Rectal smooth muscle tissue (tissue), 1 donor: ENCODE measurements at regions not wholly inside any gene's neighbourhood (a gene's known extent, or its start where the extent isn't known, plus 50 kb on each side); places are given as distances from the start of the nearest gene placed in this dataset.

Source experiments
- H3K27ac ChIP-seq: one replicate; pipeline ENCODE4 v1.7.0; 2013; ENCODE audit warnings: low read depth, low read length, inconsistent platforms
- H3K27me3 ChIP-seq: one replicate; pipeline ENCODE4 v1.7.0; 2013; ENCODE audit warnings: low read length; ENCODE audit not compliant: control insufficient read depth, insufficient read depth
- H3K36me3 ChIP-seq: one replicate; pipeline ENCODE4 v1.7.0; 2013; ENCODE audit warnings: low read length; ENCODE audit not compliant: control insufficient read depth, insufficient read depth
- H3K4me1 ChIP-seq: one replicate; pipeline ENCODE4 v1.7.0; 2013; ENCODE audit warnings: low read length; ENCODE audit not compliant: control insufficient read depth, insufficient read depth
- H3K4me3 ChIP-seq: one replicate; pipeline ENCODE4 v1.7.0; 2013; ENCODE audit warnings: low read length
- H3K9ac ChIP-seq: one replicate; pipeline ENCODE4 v1.7.0; 2013; ENCODE audit warnings: low read length

- H3K27me3 ChIP-seq = no peaks in the 10 kb centered on the region
- H3K4me3 ChIP-seq = no peak overlapping the region
- no peaks in the 10 kb centered on the region for H3K36me3 ChIP-seq
- no peaks in the 10 kb centered on the region for H3K4me1 ChIP-seq
- no peak overlapping the region for H3K27ac ChIP-seq
- no peak overlapping the region for H3K9ac ChIP-seq
These were observed 277.9 kb upstream of the SPRY2 start for GRCh38 chr13:80618781-80619180.

DNA sequence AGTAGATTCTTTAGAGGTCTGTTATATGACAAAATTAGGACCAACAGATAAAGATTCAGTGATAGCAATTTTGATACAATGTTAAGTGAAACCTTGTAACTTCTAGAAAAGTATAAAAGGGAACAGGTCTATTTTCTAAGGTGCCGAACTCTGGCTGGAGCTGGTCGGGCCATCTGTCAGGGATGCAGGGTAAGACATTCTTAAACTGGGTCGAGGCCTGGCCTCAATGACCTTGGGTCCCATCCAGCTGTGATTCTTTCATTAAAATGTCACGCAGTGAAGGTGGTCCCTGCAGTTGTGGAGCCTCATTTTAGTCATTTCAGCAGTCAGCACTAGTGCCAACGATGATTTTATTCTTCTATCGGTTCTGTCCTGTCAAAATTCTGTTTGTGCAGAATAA is 271.9 kb upstream of the SPRY2 start:
- no peaks in the 10 kb centered on the region for H3K27me3 ChIP-seq
- H3K4me1 ChIP-seq = no peaks in the 10 kb centered on the region
- no peak overlapping the region for H3K27ac ChIP-seq
- H3K9ac ChIP-seq = no peak overlapping the region
- H3K36me3 ChIP-seq = no peaks in the 10 kb centered on the region
- H3K4me3 ChIP-seq = no peak overlapping the region

GRCh38 chr13:80611310-80611709 is 270.4 kb upstream of the SPRY2 start:
- H3K36me3 ChIP-seq = no peaks in the 10 kb centered on the region
- no peaks in the 10 kb centered on the region for H3K4me1 ChIP-seq
- no peak overlapping the region for H3K27ac ChIP-seq
- H3K27me3 ChIP-seq = no peaks in the 10 kb centered on the region
- H3K9ac ChIP-seq = no peak overlapping the region
- H3K4me3 ChIP-seq = no peak overlapping the region

- no peaks in the 10 kb centered on the region for H3K36me3 ChIP-seq
- H3K4me1 ChIP-seq = no peaks in the 10 kb centered on the region
- H3K4me3 ChIP-seq = no peak overlapping the region
- no peak overlapping the region for H3K9ac ChIP-seq
- no peak overlapping the region for H3K27ac ChIP-seq
- no peaks in the 10 kb centered on the region for H3K27me3 ChIP-seq
These were observed 264.8 kb upstream of the SPRY2 start for GRCh38 chr13:80605716-80606115.

DNA sequence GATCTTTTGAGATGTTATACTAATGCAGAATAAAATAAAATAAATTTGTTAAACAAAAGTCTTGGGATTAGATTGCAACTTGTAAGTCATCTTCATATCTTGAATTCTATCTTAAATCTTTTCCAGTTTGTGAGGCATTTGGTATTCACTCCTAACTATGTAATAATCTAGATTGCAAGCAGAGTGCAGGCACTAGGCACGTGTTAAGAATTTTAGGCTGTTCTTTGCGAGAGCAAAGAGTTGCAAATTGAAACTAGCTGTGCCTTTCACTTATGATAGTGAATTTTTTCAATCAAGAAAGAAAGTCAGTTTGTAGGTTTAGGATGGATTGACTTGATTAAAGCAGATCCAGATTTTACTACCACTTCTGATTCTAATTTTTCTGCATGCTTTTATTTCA is 264.1 kb upstream of the SPRY2 start:
- Histone ChIP-seq H3K4me1 (no peaks in the 10 kb centered on the region), H3K27me3 (no peaks in the 10 kb centered on the region), H3K36me3 (no peaks in the 10 kb centered on the region), H3K9ac (no peak overlapping the region), H3K4me3 (no peak overlapping the region), H3K27ac (no peak overlapping the region)

GRCh38 chr13:80604098-80604497 is 263.2 kb upstream of the SPRY2 start:
- Histone ChIP-seq H3K9ac (no peak overlapping the region), H3K4me1 (no peaks in the 10 kb centered on the region), H3K4me3 (no peak overlapping the region), H3K27me3 (no peaks in the 10 kb centered on the region), H3K36me3 (no peaks in the 10 kb centered on the region), H3K27ac (no peak overlapping the region)

- H3K27me3 ChIP-seq = no peaks in the 10 kb centered on the region
- H3K4me3 ChIP-seq = no peak overlapping the region
- no peak overlapping the region for H3K9ac ChIP-seq
- no peak overlapping the region for H3K27ac ChIP-seq
- H3K36me3 ChIP-seq = no peaks in the 10 kb centered on the region
- no peaks in the 10 kb centered on the region for H3K4me1 ChIP-seq
These were observed 262.4 kb upstream of the SPRY2 start for GRCh38 chr13:80603351-80603750.

GRCh38 chr13:80599765-80600164 is 258.8 kb upstream of the SPRY2 start:
- no peaks in the 10 kb centered on the region for H3K4me1 ChIP-seq

GRCh38 chr13:80598189-80598588 is 257.3 kb upstream of the SPRY2 start:
- Histone ChIP-seq H3K9ac (no peak overlapping the region), H3K36me3 (no peaks in the 10 kb centered on the region), H3K27ac (no peak overlapping the region), H3K4me3 (no peak overlapping the region), H3K4me1 (no peaks in the 10 kb centered on the region), H3K27me3 (no peaks in the 10 kb centered on the region)

More at GRCh38 chr13:80599765-80600164, 258.8 kb upstream of the SPRY2 start:
- Histone ChIP-seq H3K36me3 (no peaks in the 10 kb centered on the region), H3K27me3 (no peaks in the 10 kb centered on the region), H3K9ac (no peak overlapping the region), H3K27ac (no peak overlapping the region), H3K4me3 (no peak overlapping the region)

DNA sequence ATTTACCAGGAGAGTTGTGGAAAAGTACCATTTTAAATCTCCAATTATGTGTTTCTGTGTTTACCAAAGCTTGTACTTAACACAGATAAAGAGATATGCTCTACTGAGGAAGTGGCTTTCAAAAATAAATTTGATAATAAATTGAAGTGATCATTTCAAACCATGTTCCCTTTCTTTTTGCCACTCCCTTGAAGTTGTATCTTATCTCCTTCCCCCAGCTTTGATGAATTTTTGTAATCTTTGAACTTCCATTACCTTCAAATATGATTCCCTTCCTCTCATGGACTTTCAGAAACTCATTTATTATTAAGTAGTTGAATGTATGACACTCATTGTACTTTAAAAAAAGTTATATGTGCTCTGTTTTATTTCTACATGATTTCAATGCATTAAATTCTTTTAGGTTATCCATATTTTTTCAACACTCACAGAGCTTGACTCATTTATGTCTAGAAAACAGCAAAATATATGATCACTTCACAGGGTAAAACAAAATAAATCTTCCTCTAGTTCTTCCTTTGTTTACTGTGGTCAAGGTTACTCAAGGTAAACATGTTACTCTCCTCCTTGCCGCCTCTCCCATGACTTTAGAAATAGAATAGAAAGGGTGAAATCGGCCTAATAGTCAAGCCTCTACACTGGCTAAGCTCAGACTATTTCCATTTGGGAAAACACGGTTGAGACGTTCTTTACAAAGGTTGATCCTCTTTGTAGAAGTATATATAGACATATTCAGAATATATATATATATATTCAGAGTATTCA is 251.2 kb upstream of the SPRY2 start:
- H3K4me1 ChIP-seq = no peaks in the 10 kb centered on the region
- no peaks in the 10 kb centered on the region for H3K36me3 ChIP-seq

DNA sequence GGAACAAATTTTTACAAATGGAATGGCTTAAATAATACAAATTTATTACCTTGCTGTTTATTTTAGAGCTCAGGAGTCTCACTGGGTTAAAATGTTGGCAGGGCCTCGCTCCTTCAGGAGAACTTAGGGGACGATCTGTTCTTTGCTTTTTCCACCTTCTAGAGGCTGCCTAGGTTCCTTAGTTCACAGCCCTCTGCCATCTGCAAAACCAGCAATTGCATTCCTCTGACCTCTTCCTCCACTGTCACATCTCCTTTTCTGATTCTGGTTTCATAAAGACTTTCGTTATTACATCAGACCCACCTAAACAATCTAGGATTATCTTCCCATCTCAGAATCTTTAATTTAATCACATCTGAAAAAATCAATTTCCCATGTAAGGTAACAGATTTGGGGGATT is 249.6 kb upstream of the SPRY2 start:
- no peak overlapping the region for H3K9ac ChIP-seq
- no peak overlapping the region for H3K27ac ChIP-seq
- no peaks in the 10 kb centered on the region for H3K27me3 ChIP-seq
- no peaks in the 10 kb centered on the region for H3K4me1 ChIP-seq
- H3K36me3 ChIP-seq = no peaks in the 10 kb centered on the region
- H3K4me3 ChIP-seq = no peak overlapping the region

More for the DNA sequence above, 251.2 kb upstream of the SPRY2 start:
- H3K4me3 ChIP-seq = no peak overlapping the region
- no peak overlapping the region for H3K9ac ChIP-seq
- no peaks in the 10 kb centered on the region for H3K27me3 ChIP-seq
- no peak overlapping the region for H3K27ac ChIP-seq

DNA sequence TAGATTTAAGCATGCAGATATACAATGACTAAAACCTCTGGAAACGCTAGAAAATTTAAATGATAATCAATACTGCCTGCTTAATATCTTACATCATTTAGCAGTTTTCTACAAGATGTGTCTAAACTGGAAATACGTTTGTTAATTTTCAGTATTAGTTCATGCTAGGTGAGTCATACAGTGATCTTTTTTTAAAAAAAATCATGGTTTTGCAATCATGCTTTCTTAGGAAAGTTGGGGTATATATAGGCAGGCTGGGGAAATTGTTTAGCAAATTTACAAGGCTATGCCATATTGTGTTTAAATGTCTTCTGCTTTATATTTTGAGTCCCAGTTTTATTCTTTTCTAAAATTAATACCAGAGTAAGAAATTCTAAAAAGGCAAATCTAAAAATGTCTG is 245.4 kb upstream of the SPRY2 start:
- Histone ChIP-seq H3K36me3 (no peaks in the 10 kb centered on the region), H3K27ac (no peak overlapping the region), H3K4me3 (no peak overlapping the region), H3K9ac (no peak overlapping the region), H3K4me1 (no peaks in the 10 kb centered on the region), H3K27me3 (no peaks in the 10 kb centered on the region)

DNA sequence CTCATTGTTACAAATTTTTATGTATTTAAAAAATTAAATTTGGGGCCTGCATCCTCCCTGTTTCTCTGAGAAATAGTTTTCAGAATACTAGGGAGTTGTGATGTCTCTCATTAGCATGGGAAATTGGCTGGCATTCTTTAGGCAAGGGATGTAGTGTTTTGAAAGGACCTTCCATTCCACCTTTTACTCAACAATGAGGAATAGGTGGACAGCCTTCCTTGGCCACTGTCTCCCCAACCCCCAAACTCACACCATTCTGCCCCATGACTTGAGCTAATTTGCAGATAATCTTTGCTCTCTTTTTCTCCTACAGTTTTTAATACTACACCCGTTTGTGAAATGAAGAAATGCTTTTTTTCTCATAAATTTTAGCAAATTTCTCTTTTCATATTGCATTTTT is 244.6 kb upstream of the SPRY2 start:
- Histone ChIP-seq H3K27me3 (no peaks in the 10 kb centered on the region), H3K4me3 (no peak overlapping the region), H3K27ac (no peak overlapping the region), H3K9ac (no peak overlapping the region), H3K4me1 (no peaks in the 10 kb centered on the region), H3K36me3 (no peaks in the 10 kb centered on the region)
